ENCODE measurements at regions not wholly inside any gene's neighbourhood (a gene's known extent, or its start where the extent isn't known, plus 50 kb on each side); places are given as distances from the start of the nearest gene placed in this dataset.
"Not testable (repeated sequence)": the region's sequence is repeated elsewhere in the genome, so short reads cannot be mapped to it uniquely, and the experiment has no call there.

- H2BK15ac ChIP-seq (ENCODE audit: low read depth, low read length); H3K27ac Mint-ChIP-seq; H2AK5ac ChIP-seq (ENCODE audit: insufficient read length, low read length); H3K4ac ChIP-seq (ENCODE audit: low read depth, low read length); H3K18ac ChIP-seq (ENCODE audit: insufficient read length, low read depth, low read length); H3K23ac ChIP-seq (ENCODE audit: insufficient read length, low read depth, low read length); H2BK20ac ChIP-seq (ENCODE audit: low read depth, low read length, poor library complexity, severe bottlenecking); H3K4me1 ChIP-seq (ENCODE audit: insufficient read depth, low read length); H4K8ac ChIP-seq (replicated peaks; ENCODE audit: insufficient read length, low read depth, low read length); H3K27ac ChIP-seq (ENCODE audit: insufficient read length, low read depth, low read length); H2BK12ac ChIP-seq (ENCODE audit: insufficient read length, low read depth, low read length); H3K36me3 Mint-ChIP-seq (ENCODE audit: insufficient read depth in 1 of 3, low read depth in 3 of 3); H2AFZ ChIP-seq (ENCODE audit: low read length); H4K20me1 ChIP-seq (ENCODE audit: control insufficient read depth, insufficient read depth, insufficient read length); H4K5ac ChIP-seq (ENCODE audit: insufficient read length, low read depth, low read length); H3K9ac ChIP-seq (ENCODE audit: extremely low read depth, insufficient read length, low read length); H4K91ac ChIP-seq (ENCODE audit: insufficient read length, low read depth, low read length); H3K27me3 Mint-ChIP-seq (ENCODE audit: low read depth); H3T11ph ChIP-seq (ENCODE audit: low read length); H3K4me2 ChIP-seq (ENCODE audit: insufficient read depth, insufficient read length, low read length); H3K4me3 Mint-ChIP-seq; H3K56ac ChIP-seq (ENCODE audit: insufficient read length, low read depth, low read length); H3K79me2 ChIP-seq (ENCODE audit: insufficient read depth, low read length); H2BK5ac ChIP-seq (ENCODE audit: insufficient read length, low read length); H3K79me1 ChIP-seq (ENCODE audit: insufficient read depth, low read depth, low read length, poor library complexity, severe bottlenecking); DNase-seq; H3K9me3 Mint-ChIP-seq; H3K27me3 ChIP-seq (ENCODE audit: insufficient read depth, low read length); H3K23me2 ChIP-seq (ENCODE audit: insufficient read length, low read depth, low read length, poor library complexity, severe bottlenecking); H3K14ac ChIP-seq (ENCODE audit: insufficient read depth, low read length); H2BK120ac ChIP-seq (ENCODE audit: low read depth, low read length, poor library complexity, severe bottlenecking); H3K9me3 ChIP-seq (ENCODE audit: control insufficient read depth, low read depth, low read length): not testable (repeated sequence)
- TF ChIP-seq, protein P1, sequence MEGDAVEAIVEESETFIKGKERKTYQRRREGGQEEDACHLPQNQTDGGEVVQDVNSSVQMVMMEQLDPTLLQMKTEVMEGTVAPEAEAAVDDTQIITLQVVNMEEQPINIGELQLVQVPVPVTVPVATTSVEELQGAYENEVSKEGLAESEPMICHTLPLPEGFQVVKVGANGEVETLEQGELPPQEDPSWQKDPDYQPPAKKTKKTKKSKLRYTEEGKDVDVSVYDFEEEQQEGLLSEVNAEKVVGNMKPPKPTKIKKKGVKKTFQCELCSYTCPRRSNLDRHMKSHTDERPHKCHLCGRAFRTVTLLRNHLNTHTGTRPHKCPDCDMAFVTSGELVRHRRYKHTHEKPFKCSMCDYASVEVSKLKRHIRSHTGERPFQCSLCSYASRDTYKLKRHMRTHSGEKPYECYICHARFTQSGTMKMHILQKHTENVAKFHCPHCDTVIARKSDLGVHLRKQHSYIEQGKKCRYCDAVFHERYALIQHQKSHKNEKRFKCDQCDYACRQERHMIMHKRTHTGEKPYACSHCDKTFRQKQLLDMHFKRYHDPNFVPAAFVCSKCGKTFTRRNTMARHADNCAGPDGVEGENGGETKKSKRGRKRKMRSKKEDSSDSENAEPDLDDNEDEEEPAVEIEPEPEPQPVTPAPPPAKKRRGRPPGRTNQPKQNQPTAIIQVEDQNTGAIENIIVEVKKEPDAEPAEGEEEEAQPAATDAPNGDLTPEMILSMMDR (conservative IDR thresholded peaks at IDR 0.05) = peak; percentile 40; the same call in 2 of the 3 replicates
- WGBS (ENCODE audit: extremely low coverage, insufficient read length, low lambda C conversion rate) = no CpG with 5 or more reads among the region's 1 CpG
- peaks cover 18 to 22% of the 10 kb centered on the region in 2 experiments for H3K4me1 Mint-ChIP-seq
These were observed 333.7 kb downstream of the BCL2L11 start for GRCh38 chr2:111454404-111454803.

DNA sequence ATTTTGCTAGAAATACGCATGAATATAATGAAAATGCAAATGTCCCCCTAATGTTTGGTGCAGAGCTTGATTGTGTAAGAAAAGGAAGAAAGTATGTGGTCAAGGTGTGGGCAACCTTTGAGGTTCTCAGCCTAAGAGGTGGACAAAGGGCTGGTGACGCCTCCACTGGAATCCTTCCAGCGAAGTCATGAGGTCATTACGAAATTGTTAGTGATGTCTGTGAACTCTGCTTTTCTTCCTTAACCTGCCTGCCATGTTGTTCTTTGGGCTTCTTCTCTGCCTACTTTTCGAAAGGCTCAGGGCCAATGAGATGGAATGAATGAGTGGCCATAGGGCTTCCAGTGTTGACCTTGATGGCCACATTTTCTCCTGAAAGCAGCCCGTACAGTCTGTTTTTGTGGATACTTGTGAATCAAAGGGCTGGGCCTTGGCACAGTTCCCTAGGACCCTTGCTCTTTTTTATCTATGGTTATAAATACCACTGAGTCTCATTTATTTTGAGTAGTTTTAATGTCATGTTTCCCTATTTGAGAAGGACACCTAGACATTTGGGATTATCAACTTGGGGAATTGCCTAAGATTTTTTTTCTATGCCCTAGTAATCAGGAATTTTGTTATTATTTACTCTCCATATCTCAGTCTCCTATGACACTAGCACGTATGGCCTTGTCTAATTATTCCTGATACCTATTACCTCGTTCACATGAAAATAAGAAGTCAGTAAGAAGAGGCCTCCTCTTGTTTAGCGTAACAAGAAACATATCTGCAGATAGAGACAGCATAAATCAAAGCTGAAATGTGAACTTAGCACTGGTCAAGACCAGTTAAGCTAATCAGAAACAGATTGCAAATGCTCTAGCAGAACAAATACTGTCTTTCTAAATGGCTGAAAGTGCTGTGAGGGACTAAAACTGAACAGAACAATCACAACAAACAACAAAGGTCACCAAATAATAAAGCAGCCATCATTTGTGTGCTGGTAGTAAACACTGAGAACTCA lies 334.6 kb downstream of the BCL2L11 start:
- not testable (repeated sequence) for H4K8ac ChIP-seq (replicated peaks; ENCODE audit: insufficient read length, low read depth, low read length); H3K79me2 ChIP-seq (ENCODE audit: insufficient read depth, low read length); H3K27me3 Mint-ChIP-seq (ENCODE audit: low read depth); H2BK120ac ChIP-seq (ENCODE audit: low read depth, low read length, poor library complexity, severe bottlenecking); H3K27me3 ChIP-seq (ENCODE audit: insufficient read depth, low read length); H3K9ac ChIP-seq (ENCODE audit: extremely low read depth, insufficient read length, low read length); H3K27ac ChIP-seq (ENCODE audit: insufficient read length, low read depth, low read length); H3K23me2 ChIP-seq (ENCODE audit: insufficient read length, low read depth, low read length, poor library complexity, severe bottlenecking); H2AK5ac ChIP-seq (ENCODE audit: insufficient read length, low read length); H2BK12ac ChIP-seq (ENCODE audit: insufficient read length, low read depth, low read length); H3K14ac ChIP-seq (ENCODE audit: insufficient read depth, low read length); H3K4ac ChIP-seq (ENCODE audit: low read depth, low read length); H2BK15ac ChIP-seq (ENCODE audit: low read depth, low read length); H3K79me1 ChIP-seq (ENCODE audit: insufficient read depth, low read depth, low read length, poor library complexity, severe bottlenecking); H3K9me3 ChIP-seq (ENCODE audit: control insufficient read depth, low read depth, low read length); H3K4me2 ChIP-seq (ENCODE audit: insufficient read depth, insufficient read length, low read length); H4K20me1 ChIP-seq (ENCODE audit: control insufficient read depth, insufficient read depth, insufficient read length); H3T11ph ChIP-seq (ENCODE audit: low read length); H2BK20ac ChIP-seq (ENCODE audit: low read depth, low read length, poor library complexity, severe bottlenecking); H3K4me1 ChIP-seq (ENCODE audit: insufficient read depth, low read length); H2BK5ac ChIP-seq (ENCODE audit: insufficient read length, low read length); H3K56ac ChIP-seq (ENCODE audit: insufficient read length, low read depth, low read length); H2AFZ ChIP-seq (ENCODE audit: low read length); H3K9me3 Mint-ChIP-seq; H4K5ac ChIP-seq (ENCODE audit: insufficient read length, low read depth, low read length); H3K36me3 Mint-ChIP-seq (ENCODE audit: insufficient read depth in 1 of 3, low read depth in 3 of 3); H4K91ac ChIP-seq (ENCODE audit: insufficient read length, low read depth, low read length); H3K23ac ChIP-seq (ENCODE audit: insufficient read length, low read depth, low read length); DNase-seq; H3K18ac ChIP-seq (ENCODE audit: insufficient read length, low read depth, low read length); H3K4me3 Mint-ChIP-seq
- no CpG with 5 or more reads among the region's 9 CpGs for WGBS (ENCODE audit: extremely low coverage, insufficient read length, low lambda C conversion rate)
- peak overlapping the region in 2 of 3 experiments; percentile 77 to 84; a peak in 3 of 7 replicates for H3K27ac Mint-ChIP-seq
- H3K4me1 Mint-ChIP-seq = peaks cover 14 to 17% of the 10 kb centered on the region in 2 experiments

Measured in H9 (cell line).